ENCODE measurements at regions not wholly inside any gene's neighbourhood (a gene's known extent, or its start where the extent isn't known, plus 50 kb on each side); places are given as distances from the start of the nearest gene placed in this dataset.

GRCh38 chr6:14353281-14353680 is 235.7 kb downstream of the CD83 start:
- Mint-ChIP-seq H3K27me3 (ENCODE audit: low read depth) (no peaks in the 10 kb centered on the region), H3K9me3 (no peaks in the 10 kb centered on the region), H3K4me1 (peaks cover 7% of the 10 kb centered on the region), H3K4me3 (no peak overlapping the region), H3K36me3 (ENCODE audit: low read depth) (no peaks in the 10 kb centered on the region), H3K27ac (ENCODE audit: unreplicated experiment) (no peak overlapping the region)
- no peak for TF ChIP-seq CTCF (conservative IDR thresholded peaks at IDR 0.05)
- DNase-seq (ENCODE audit: low read depth, low spot score) = no peak

GRCh38 chr6:14353798-14354197 is 236.2 kb downstream of the CD83 start:
- Mint-ChIP-seq H3K9me3 (no peaks in the 10 kb centered on the region), H3K27ac (ENCODE audit: unreplicated experiment) (no peak overlapping the region), H3K4me3 (no peak overlapping the region), H3K36me3 (ENCODE audit: low read depth) (no peaks in the 10 kb centered on the region), H3K4me1 (peaks cover 7% of the 10 kb centered on the region), H3K27me3 (ENCODE audit: low read depth) (peaks cover 2% of the 10 kb centered on the region)
- DNase-seq (ENCODE audit: low read depth, low spot score) = no peak
- no peak for TF ChIP-seq CTCF (conservative IDR thresholded peaks at IDR 0.05)

DNA sequence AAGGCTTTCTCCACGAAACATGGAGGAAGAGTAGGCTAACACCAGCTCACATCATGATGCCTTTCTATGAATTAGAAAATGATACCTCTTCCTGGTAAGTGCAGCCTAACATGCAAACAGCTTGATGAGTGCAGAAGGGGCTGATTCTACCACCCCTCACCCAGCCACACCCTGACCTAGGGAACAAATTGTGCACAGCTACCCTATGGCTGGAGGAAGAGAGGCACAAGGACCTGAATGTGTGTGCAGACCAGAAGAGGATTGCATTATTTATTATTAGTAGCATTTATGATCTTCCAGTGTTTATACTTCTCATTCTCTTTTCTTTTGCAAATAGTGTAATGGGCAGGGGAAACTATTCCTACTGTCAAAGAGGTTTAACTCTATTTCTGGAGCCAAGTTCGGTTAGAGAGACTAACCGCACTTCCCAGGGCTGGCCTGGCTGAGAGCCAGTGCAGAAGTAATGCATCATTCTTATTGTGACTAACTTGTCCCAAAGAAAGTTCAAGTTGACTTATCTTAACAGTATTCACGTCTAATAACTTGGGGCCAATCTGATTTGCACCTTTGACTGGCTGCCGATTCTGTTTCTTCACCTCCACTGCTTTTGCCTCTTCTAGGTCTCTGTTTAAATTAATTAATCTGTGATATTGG is 237.5 kb downstream of the CD83 start:
- no peak for TF ChIP-seq CTCF (conservative IDR thresholded peaks at IDR 0.05)
- no peak for DNase-seq (ENCODE audit: low read depth, low spot score)
- Mint-ChIP-seq H3K4me3 (no peak overlapping the region), H3K36me3 (ENCODE audit: low read depth) (no peaks in the 10 kb centered on the region), H3K4me1 (peaks cover 3% of the 10 kb centered on the region), H3K27me3 (ENCODE audit: low read depth) (peaks cover 2% of the 10 kb centered on the region), H3K27ac (ENCODE audit: unreplicated experiment) (no peak overlapping the region), H3K9me3 (no peaks in the 10 kb centered on the region)

- Mint-ChIP-seq H3K9me3 (no peaks in the 10 kb centered on the region), H3K4me3 (no peak overlapping the region), H3K36me3 (ENCODE audit: low read depth) (no peaks in the 10 kb centered on the region), H3K4me1 (no peaks in the 10 kb centered on the region), H3K27me3 (ENCODE audit: low read depth) (peaks cover 2% of the 10 kb centered on the region), H3K27ac (ENCODE audit: unreplicated experiment) (no peak overlapping the region)
- TF ChIP-seq CTCF (conservative IDR thresholded peaks at IDR 0.05) = no peak
- no peak for DNase-seq (ENCODE audit: low read depth, low spot score)
These were observed 241.9 kb downstream of the CD83 start for GRCh38 chr6:14359438-14359837.

DNA sequence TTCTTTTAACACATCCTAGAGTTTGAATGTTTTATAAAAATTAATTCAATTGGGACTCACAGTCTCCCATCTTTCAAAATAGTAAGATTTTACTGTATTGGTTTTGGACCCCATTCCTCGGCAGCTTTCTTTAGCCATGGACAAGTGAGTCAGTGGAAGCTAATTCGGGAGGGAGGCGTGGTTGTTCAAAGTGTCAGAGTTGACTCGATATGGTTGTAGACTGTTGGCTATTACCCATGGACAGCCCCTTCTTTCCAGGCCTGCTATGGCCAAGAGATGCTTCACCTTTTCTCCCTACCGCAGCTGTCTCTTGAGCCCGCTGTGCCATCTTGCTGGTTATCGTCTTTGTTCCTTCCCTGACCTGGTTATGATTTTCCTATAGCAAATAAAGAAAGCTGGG is 243.0 kb downstream of the CD83 start:
- no peaks in the 10 kb centered on the region for H3K4me1 Mint-ChIP-seq
- no peaks in the 10 kb centered on the region for H3K36me3 Mint-ChIP-seq (ENCODE audit: low read depth)
- peaks cover 2% of the 10 kb centered on the region for H3K27me3 Mint-ChIP-seq (ENCODE audit: low read depth)
- TF ChIP-seq CTCF (conservative IDR thresholded peaks at IDR 0.05) = no peak
- H3K4me3 Mint-ChIP-seq = no peak overlapping the region
- H3K9me3 Mint-ChIP-seq = no peaks in the 10 kb centered on the region
- DNase-seq (ENCODE audit: low read depth, low spot score) = no peak
- no peak overlapping the region for H3K27ac Mint-ChIP-seq (ENCODE audit: unreplicated experiment)
